Effector memory CD8-positive, alpha-beta T cell (primary cell): ENCODE measurements at regions not wholly inside any gene's neighbourhood (a gene's known extent, or its start where the extent isn't known, plus 50 kb on each side); places are given as distances from the start of the nearest gene placed in this dataset.
"Not testable (repeated sequence)": the region's sequence is repeated elsewhere in the genome, so short reads cannot be mapped to it uniquely, and the experiment has no call there.

ENCODE experiments used
- ATAC-seq: fragments of 150-1000 bp; cut with Tn5 transposase; replicated peaks from 2 replicates; pipeline ENCODE4 v1.10.0; 2021; ENCODE audit warnings: mild to moderate bottlenecking, moderate library complexity
- DNase-seq, 3 experiments: peaks; one replicate each; pipeline ENCODE4 v3.0.0; 2021
- H3K27ac Mint-ChIP-seq, 2 donors: one replicate each; pipeline ENCODE4 v1.8.0; 2022; ENCODE audit warnings: mild to moderate bottlenecking in 2 of 2, mixed read lengths in 2 of 2, moderate library complexity in 2 of 2
- H3K27me3 Mint-ChIP-seq, 2 donors: one replicate each; pipeline ENCODE4 v1.8.0; 2022; ENCODE audit warnings: mixed read lengths in 2 of 2
- H3K36me3 Mint-ChIP-seq: one replicate; pipeline ENCODE4 v1.8.0; 2022; ENCODE audit warnings: mild to moderate bottlenecking, moderate library complexity, mixed read lengths; ENCODE audit not compliant: insufficient read depth
- H3K4me1 Mint-ChIP-seq, 2 donors: one replicate each; pipeline ENCODE4 v1.8.0; 2022; ENCODE audit warnings: low read depth in 2 of 2, mixed read lengths in 2 of 2
- H3K4me3 Mint-ChIP-seq, 2 donors: one replicate each; pipeline ENCODE4 v1.8.0; 2022; ENCODE audit warnings: mild to moderate bottlenecking in 2 of 2, mixed read lengths in 2 of 2, moderate library complexity in 2 of 2
- H3K9me3 Mint-ChIP-seq, 2 donors: one replicate each; pipeline ENCODE4 v1.8.0; 2022; ENCODE audit warnings: mixed read lengths in 2 of 2

- H3K4me3 Mint-ChIP-seq, DNase-seq, ATAC-seq, H3K9me3 Mint-ChIP-seq, H3K4me1 Mint-ChIP-seq, H3K27ac Mint-ChIP-seq, H3K36me3 Mint-ChIP-seq: not testable (repeated sequence)
- H3K27me3 Mint-ChIP-seq, result peaks cover 15 to 18% of the 10 kb centered on the region in 2 donors
These were observed 111.5 kb upstream of the MRPS22 start for GRCh38 chr3:139232341-139232740.

GRCh38 chr3:139234491-139234890 is 109.3 kb upstream of the MRPS22 start:
- Mint-ChIP-seq H3K4me1 (no peaks in the 10 kb centered on the region), H3K27me3 (peaks cover 33% of the 10 kb centered on the region in 2 donors), H3K27ac (no peak overlapping the region), H3K9me3 (no peaks in the 10 kb centered on the region), H3K4me3 (no peak overlapping the region), H3K36me3 (no peaks in the 10 kb centered on the region)
- ATAC-seq (no peak), DNase-seq (no peak)

- Mint-ChIP-seq H3K36me3 (no peaks in the 10 kb centered on the region), H3K9me3 (no peaks in the 10 kb centered on the region), H3K4me1 (no peaks in the 10 kb centered on the region), H3K27ac (no peak overlapping the region), H3K4me3 (no peak overlapping the region), H3K27me3 (peaks cover 33 to 39% of the 10 kb centered on the region in 2 donors)
- ATAC-seq (no peak), DNase-seq (no peak)
These were observed 108.6 kb upstream of the MRPS22 start for GRCh38 chr3:139235192-139235591.

- Mint-ChIP-seq H3K27ac (no peak overlapping the region), H3K9me3 (no peaks in the 10 kb centered on the region), H3K36me3 (no peaks in the 10 kb centered on the region), H3K27me3 (peaks cover 33 to 42% of the 10 kb centered on the region in 2 donors), H3K4me3 (no peak overlapping the region), H3K4me1 (no peaks in the 10 kb centered on the region)
- ATAC-seq (no peak), DNase-seq (no peak)
These were observed 107.5 kb upstream of the MRPS22 start for GRCh38 chr3:139236336-139236735.

- ATAC-seq (no peak), DNase-seq (no peak)
- no peaks in the 10 kb centered on the region for H3K4me1 Mint-ChIP-seq
- H3K4me3 Mint-ChIP-seq, result no peak overlapping the region
- no peak overlapping the region for H3K27ac Mint-ChIP-seq
- H3K36me3 Mint-ChIP-seq, result no peaks in the 10 kb centered on the region
- H3K27me3 Mint-ChIP-seq, result peaks cover 36 to 46% of the 10 kb centered on the region in 2 donors
- H3K9me3 Mint-ChIP-seq, result no peaks in the 10 kb centered on the region
These were observed 105.4 kb upstream of the MRPS22 start for GRCh38 chr3:139238281-139239030.

GRCh38 chr3:139239550-139239949 is 104.3 kb upstream of the MRPS22 start:
- H3K27me3 Mint-ChIP-seq, result peaks cover 43 to 46% of the 10 kb centered on the region in 2 donors
- no peaks in the 10 kb centered on the region for H3K9me3 Mint-ChIP-seq
- no peak overlapping the region for H3K27ac Mint-ChIP-seq
- H3K36me3 Mint-ChIP-seq, result no peaks in the 10 kb centered on the region
- no peak overlapping the region for H3K4me3 Mint-ChIP-seq
- H3K4me1 Mint-ChIP-seq, result no peaks in the 10 kb centered on the region
- ATAC-seq (no peak), DNase-seq (no peak)

GRCh38 chr3:139241783-139242182 is 102.0 kb upstream of the MRPS22 start:
- Mint-ChIP-seq H3K27me3 (peaks cover 36 to 41% of the 10 kb centered on the region in 2 donors), H3K27ac (no peak overlapping the region), H3K9me3 (no peaks in the 10 kb centered on the region), H3K36me3 (no peaks in the 10 kb centered on the region), H3K4me1 (no peaks in the 10 kb centered on the region), H3K4me3 (no peak overlapping the region)
- DNase-seq, result no peak
- ATAC-seq, result no peak

- ATAC-seq (no peak), DNase-seq (no peak)
- no peaks in the 10 kb centered on the region for H3K9me3 Mint-ChIP-seq
- no peaks in the 10 kb centered on the region for H3K36me3 Mint-ChIP-seq
- no peak overlapping the region for H3K27ac Mint-ChIP-seq
- no peak overlapping the region for H3K4me3 Mint-ChIP-seq
- peaks cover 34 to 41% of the 10 kb centered on the region in 2 donors for H3K27me3 Mint-ChIP-seq
- peaks cover 0 to 4% of the 10 kb centered on the region in 2 donors for H3K4me1 Mint-ChIP-seq
These were observed 100.1 kb upstream of the MRPS22 start for GRCh38 chr3:139243710-139244109.

- DNase-seq, result no peak
- no peak overlapping the region for H3K27ac Mint-ChIP-seq
- no peaks in the 10 kb centered on the region for H3K36me3 Mint-ChIP-seq
- ATAC-seq, result no peak
- H3K4me1 Mint-ChIP-seq, result peaks cover 0 to 4% of the 10 kb centered on the region in 2 donors
- H3K9me3 Mint-ChIP-seq, result no peaks in the 10 kb centered on the region
- H3K4me3 Mint-ChIP-seq, result no peak overlapping the region
- peaks cover 34 to 58% of the 10 kb centered on the region in 2 donors for H3K27me3 Mint-ChIP-seq
These were observed 95.1 kb upstream of the MRPS22 start for GRCh38 chr3:139248593-139249255.

GRCh38 chr3:139251529-139251928 is 92.3 kb upstream of the MRPS22 start:
- ATAC-seq (no peak), DNase-seq (no peak)
- H3K27ac Mint-ChIP-seq, result no peak overlapping the region
- peaks cover 0 to 4% of the 10 kb centered on the region in 2 donors for H3K4me1 Mint-ChIP-seq
- no peaks in the 10 kb centered on the region for H3K36me3 Mint-ChIP-seq
- H3K4me3 Mint-ChIP-seq, result no peak overlapping the region
- H3K27me3 Mint-ChIP-seq, result peaks cover 41 to 63% of the 10 kb centered on the region in 2 donors
- H3K9me3 Mint-ChIP-seq, result no peaks in the 10 kb centered on the region

- H3K4me3 Mint-ChIP-seq, result no peak overlapping the region
- DNase-seq (no peak), ATAC-seq (no peak)
- no peaks in the 10 kb centered on the region for H3K9me3 Mint-ChIP-seq
- no peaks in the 10 kb centered on the region for H3K36me3 Mint-ChIP-seq
- H3K27me3 Mint-ChIP-seq, result peaks cover 36 to 60% of the 10 kb centered on the region in 2 donors
- peaks cover 0 to 4% of the 10 kb centered on the region in 2 donors for H3K4me1 Mint-ChIP-seq
- H3K27ac Mint-ChIP-seq, result no peak overlapping the region
These were observed 91.1 kb upstream of the MRPS22 start for GRCh38 chr3:139252719-139253118.

- DNase-seq, result no peak
- no peaks in the 10 kb centered on the region for H3K9me3 Mint-ChIP-seq
- ATAC-seq, result no peak
- no peak overlapping the region for H3K27ac Mint-ChIP-seq
- no peaks in the 10 kb centered on the region for H3K4me1 Mint-ChIP-seq
- no peak overlapping the region for H3K4me3 Mint-ChIP-seq
- H3K36me3 Mint-ChIP-seq, result no peaks in the 10 kb centered on the region
- peaks cover 21 to 69% of the 10 kb centered on the region in 2 donors for H3K27me3 Mint-ChIP-seq
These were observed 85.5 kb upstream of the MRPS22 start for GRCh38 chr3:139258276-139258675.

- Mint-ChIP-seq H3K36me3 (no peaks in the 10 kb centered on the region), H3K27ac (no peak overlapping the region), H3K4me3 (no peak overlapping the region), H3K9me3 (no peaks in the 10 kb centered on the region), H3K27me3 (peaks cover 15 to 60% of the 10 kb centered on the region in 2 donors), H3K4me1 (no peaks in the 10 kb centered on the region)
- ATAC-seq, result no peak
- DNase-seq, result no peak
These were observed 84.4 kb upstream of the MRPS22 start for GRCh38 chr3:139259398-139259797.

- H3K4me3 Mint-ChIP-seq, result no peak overlapping the region
- DNase-seq, result no peak
- no peak for ATAC-seq
- H3K4me1 Mint-ChIP-seq, result no peaks in the 10 kb centered on the region
- no peak overlapping the region for H3K27ac Mint-ChIP-seq
- no peaks in the 10 kb centered on the region for H3K9me3 Mint-ChIP-seq
- no peaks in the 10 kb centered on the region for H3K36me3 Mint-ChIP-seq
- peaks cover 12 to 54% of the 10 kb centered on the region in 2 donors for H3K27me3 Mint-ChIP-seq
These were observed 83.8 kb upstream of the MRPS22 start for GRCh38 chr3:139260041-139260486.
